Dermis blood vessel endothelial cell (primary cell): ENCODE measurements at regions not wholly inside any gene's neighbourhood (a gene's known extent, or its start where the extent isn't known, plus 50 kb on each side); places are given as distances from the start of the nearest gene placed in this dataset.

ENCODE experiments used
- DNase-seq: peaks from one replicate; pipeline ENCODE4 v3.0.0; 2010

- DNase-seq: peak; percentile 36
Measured at GRCh38 chr3:195013411-195014361, 257.3 kb downstream of the XXYLT1 start.

- DNase-seq: peak; percentile 68
Measured at GRCh38 chr3:195015021-195015420, 255.9 kb downstream of the XXYLT1 start.

GRCh38 chr3:195017151-195017550, 253.8 kb downstream of the XXYLT1 start:
- DNase-seq: no peak
